CD4-positive, alpha-beta memory T cell (primary cell): ENCODE measurements at regions not wholly inside any gene's neighbourhood (a gene's known extent, or its start where the extent isn't known, plus 50 kb on each side); places are given as distances from the start of the nearest gene placed in this dataset.

Experiments
- CTCF ChIA-PET: fragments of 350-600 bp; sonication (Branson Sonifier 250); formaldehyde crosslinking; loops from one replicate; lab custom pipeline; 2021; ENCODE audit warnings: inconsistent platforms; ENCODE audit not compliant: partially characterized antibody; lab: Charles Lee
- POLR2A ChIA-PET: fragments of 350-600 bp; sonication (Branson Sonifier 250); formaldehyde crosslinking; loops from one replicate; lab custom pipeline; 2021; ENCODE audit not compliant: partially characterized antibody; lab: Charles Lee
- DNase-seq, 5 donors: peaks; one replicate each; pipeline versions ENCODE4 v3.0.0 to v3.0.0-alpha.2; 2020 to 2022; ENCODE audit warnings: mixed read lengths in 1 of 5
- H3K27ac ChIP-seq: one replicate; pipeline ENCODE4 v1.7.0; 2013; ENCODE audit warnings: low read depth, low read length
- H3K27me3 ChIP-seq: 2 replicates; pipeline ENCODE4 v1.7.0; 2013; ENCODE audit warnings: mild to moderate bottlenecking, low read length, moderate library complexity; ENCODE audit not compliant: insufficient read depth
- H3K36me3 ChIP-seq: 2 replicates; pipeline ENCODE4 v1.7.0; 2013; ENCODE audit warnings: mild to moderate bottlenecking, low read length, moderate library complexity; ENCODE audit not compliant: insufficient read depth
- H3K4me1 ChIP-seq: 2 replicates; pipeline ENCODE4 v1.7.0; 2013; ENCODE audit warnings: mild to moderate bottlenecking, low read length, moderate library complexity; ENCODE audit not compliant: insufficient read depth
- H3K4me3 ChIP-seq, 2 donors: one replicate each; pipeline ENCODE4 v1.7.0; 2013; ENCODE audit warnings: low read length in 2 of 2, mild to moderate bottlenecking in 1 of 2
- H3K9me3 ChIP-seq, 2 donors: one replicate each; pipeline ENCODE4 v1.7.0; 2013; ENCODE audit warnings: low read length in 2 of 2, control low read depth in 1 of 2; ENCODE audit not compliant: control insufficient read depth in 1 of 2
- H3K27ac Mint-ChIP-seq, 7 donors: one replicate each; pipeline ENCODE4 v1.8.0; 2020 to 2021; ENCODE audit warnings: mixed read lengths in 7 of 7, mild to moderate bottlenecking in 6 of 7, inconsistent platforms in 3 of 7, moderate library complexity in 3 of 7
- H3K27me3 Mint-ChIP-seq, 2 donors: one replicate each; pipeline ENCODE4 v1.8.0; 2020 to 2021; ENCODE audit warnings: mixed read lengths in 2 of 2
- H3K36me3 Mint-ChIP-seq, 2 donors: one replicate each; pipeline ENCODE4 v1.8.0; 2020 to 2021; ENCODE audit warnings: mixed read lengths in 2 of 2, inconsistent platforms in 1 of 2, mild to moderate bottlenecking in 1 of 2
- H3K4me1 Mint-ChIP-seq, 4 donors: one replicate each; pipeline ENCODE4 v1.8.0; 2020 to 2021; ENCODE audit warnings: mixed read lengths in 4 of 4, mild to moderate bottlenecking in 1 of 4
- H3K4me3 Mint-ChIP-seq, 8 donors: one replicate each; pipeline ENCODE4 v1.8.0; 2020 to 2021; ENCODE audit warnings: mixed read lengths in 8 of 8, mild to moderate bottlenecking in 7 of 8, moderate library complexity in 6 of 8, inconsistent platforms in 3 of 8
- H3K9me3 Mint-ChIP-seq, 8 donors: one replicate each; pipeline ENCODE4 v1.8.0; 2020 to 2021; ENCODE audit warnings: mixed read lengths in 8 of 8, mild to moderate bottlenecking in 5 of 8, inconsistent platforms in 3 of 8, moderate library complexity in 1 of 8
- intact Hi-C: fragments of 100-400 bp; cut with micrococcal nuclease; formaldehyde crosslinking; loops from one replicate; pipeline ENCODE4 v1.15.1; 2023

DNA sequence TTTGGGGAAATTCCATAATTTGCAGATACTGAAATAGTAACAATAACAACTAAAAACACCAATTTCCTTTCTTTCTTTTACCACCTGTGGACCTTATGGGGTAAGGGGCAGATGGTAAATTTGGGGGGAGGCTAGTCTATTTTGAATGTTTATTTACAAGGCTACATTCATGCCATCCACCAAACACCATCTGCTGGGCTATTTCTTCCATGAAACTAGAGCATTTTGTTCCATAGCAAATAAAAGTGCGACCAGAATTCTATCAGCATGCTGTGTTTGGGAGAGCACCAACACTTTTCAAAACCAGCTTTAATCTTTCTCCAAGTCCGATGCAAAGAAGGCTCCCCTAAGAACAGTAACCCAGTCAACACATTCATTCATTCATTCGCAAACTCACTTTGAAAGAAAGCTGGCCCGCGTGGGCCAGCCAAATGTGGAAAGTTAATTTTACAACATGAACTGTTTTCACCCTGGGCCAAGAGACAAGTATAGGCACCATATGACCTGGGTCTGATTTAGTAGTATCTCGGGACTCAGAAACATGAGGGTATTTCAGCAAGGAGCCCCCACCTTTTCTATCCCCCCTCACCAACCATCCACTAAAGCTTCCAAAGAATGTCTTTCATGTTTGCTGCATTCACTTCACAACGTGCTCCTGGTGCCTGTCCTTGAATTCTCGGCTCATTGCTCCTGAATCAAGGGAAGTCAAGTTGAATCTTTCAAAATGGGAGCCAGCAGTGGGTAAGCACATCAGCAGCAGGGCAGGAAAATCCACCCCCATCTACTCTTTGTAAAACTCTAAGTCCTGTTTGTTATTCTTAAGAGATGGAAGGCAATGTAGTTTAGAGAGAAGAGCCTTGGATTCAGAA is 210.6 kb downstream of the C1D start:
- Mint-ChIP-seq H3K36me3 (no peaks in the 10 kb centered on the region), H3K9me3 (peaks cover 0 to 1% (median 0%) of the 10 kb centered on the region in 8 donors), H3K4me1 (no peaks in the 10 kb centered on the region), H3K27me3 (peaks cover 12 to 13% of the 10 kb centered on the region in 2 donors), H3K27ac (no peak overlapping the region), H3K4me3 (no peak overlapping the region)
- H3K9me3 ChIP-seq, result no peaks in the 10 kb centered on the region
- H3K4me3 ChIP-seq, result no peak overlapping the region
- no peaks in the 10 kb centered on the region for H3K36me3 ChIP-seq
- H3K27me3 ChIP-seq, result no peaks in the 10 kb centered on the region
- H3K4me1 ChIP-seq, result no peaks in the 10 kb centered on the region
- intact Hi-C loops, result no loop called here
- H3K27ac ChIP-seq, result no peak overlapping the region
- CTCF ChIA-PET, result no interaction called here
- POLR2A ChIA-PET, result no interaction called here
- DNase-seq, result no peak

DNA sequence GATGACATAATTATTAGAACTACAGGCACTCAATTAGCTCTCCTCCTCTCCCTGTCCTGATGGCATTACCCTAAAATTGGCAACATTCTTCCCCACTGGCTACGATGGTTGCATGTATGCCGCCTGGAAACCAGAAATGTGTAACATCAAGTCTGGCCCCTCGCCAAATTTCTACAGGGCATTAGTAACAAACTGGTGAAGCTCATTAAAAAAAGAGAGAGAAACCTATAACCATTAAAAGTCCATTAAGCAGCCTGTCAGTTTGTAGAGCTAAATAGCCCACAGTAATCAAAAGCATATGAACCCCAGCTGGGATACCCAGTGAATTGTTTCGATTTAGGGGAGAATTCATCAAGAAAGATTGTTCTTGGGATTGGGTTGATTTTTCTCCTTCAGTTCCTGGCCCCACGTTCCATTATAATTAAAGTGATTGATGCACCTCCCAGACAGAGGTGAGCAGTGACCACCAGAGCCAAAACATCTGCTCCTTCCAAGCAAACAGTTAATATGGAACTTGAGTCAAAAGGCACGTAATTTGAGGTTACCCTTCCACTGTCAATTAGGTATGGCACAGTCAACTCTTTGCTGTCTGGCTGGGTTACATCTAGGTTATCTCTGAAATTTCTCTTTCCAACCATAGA is 208.6 kb downstream of the C1D start:
- POLR2A ChIA-PET, result no interaction called here
- Mint-ChIP-seq H3K4me1 (no peaks in the 10 kb centered on the region), H3K9me3 (peaks cover 0 to 1% (median 0%) of the 10 kb centered on the region in 8 donors), H3K27me3 (peaks cover 4 to 5% of the 10 kb centered on the region in 2 donors), H3K27ac (no peak overlapping the region), H3K36me3 (no peaks in the 10 kb centered on the region), H3K4me3 (no peak overlapping the region)
- no peak for DNase-seq
- Histone ChIP-seq H3K36me3 (no peaks in the 10 kb centered on the region), H3K4me3 (no peak overlapping the region), H3K9me3 (no peaks in the 10 kb centered on the region), H3K27me3 (no peaks in the 10 kb centered on the region), H3K4me1 (no peaks in the 10 kb centered on the region), H3K27ac (no peak overlapping the region)
- intact Hi-C loops, result no loop called here
- CTCF ChIA-PET, result no interaction called here

DNA sequence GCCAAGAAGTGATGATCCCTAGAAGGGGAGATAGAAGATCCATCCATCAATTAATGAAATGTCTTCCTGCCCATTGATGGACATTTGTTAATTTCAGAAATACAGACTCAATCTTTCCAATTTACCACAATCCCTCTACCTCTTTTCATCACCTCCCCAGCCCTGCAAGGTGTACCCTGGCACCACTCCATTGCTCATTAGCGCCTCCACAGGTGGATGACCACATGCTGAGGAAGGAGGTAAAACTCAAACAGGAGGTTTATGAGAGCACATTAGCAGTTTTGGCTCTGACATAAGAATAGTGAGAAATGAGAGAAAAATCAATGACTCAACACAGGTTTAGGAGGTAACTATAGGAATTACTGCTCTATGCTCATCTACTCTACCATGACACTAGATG is 208.0 kb downstream of the C1D start:
- Mint-ChIP-seq H3K4me1 (no peaks in the 10 kb centered on the region), H3K4me3 (no peak overlapping the region), H3K27ac (no peak overlapping the region), H3K36me3 (no peaks in the 10 kb centered on the region), H3K27me3 (peaks cover 4 to 5% of the 10 kb centered on the region in 2 donors), H3K9me3 (peaks cover 0 to 1% (median 0%) of the 10 kb centered on the region in 8 donors)
- no peaks in the 10 kb centered on the region for H3K4me1 ChIP-seq
- H3K36me3 ChIP-seq, result no peaks in the 10 kb centered on the region
- CTCF ChIA-PET, result no interaction called here
- DNase-seq, result no peak
- POLR2A ChIA-PET, result no interaction called here
- no peak overlapping the region for H3K4me3 ChIP-seq
- no peaks in the 10 kb centered on the region for H3K27me3 ChIP-seq
- no peaks in the 10 kb centered on the region for H3K9me3 ChIP-seq
- intact Hi-C loops, result no loop called here
- no peak overlapping the region for H3K27ac ChIP-seq

DNA sequence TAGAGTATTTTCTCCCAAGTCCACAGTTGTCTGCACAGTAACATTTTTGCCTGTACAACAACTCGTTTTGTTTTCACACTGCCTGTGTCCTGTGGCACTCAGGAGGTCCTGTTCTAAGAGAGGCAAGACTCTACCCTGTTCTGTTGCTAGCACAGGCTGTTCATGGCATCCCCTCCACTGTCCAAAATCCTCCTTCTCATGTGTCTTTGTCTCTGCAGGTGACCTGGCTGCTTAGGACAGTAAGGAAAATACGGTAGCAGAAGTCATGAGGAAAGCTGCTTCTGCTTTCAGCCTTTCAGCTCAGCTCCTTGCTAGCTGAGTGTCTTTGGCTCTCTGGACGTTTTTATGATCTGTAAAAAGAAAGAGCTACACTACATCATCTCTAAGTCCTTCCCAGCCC is 205.9 kb downstream of the C1D start:
- no peak overlapping the region for H3K27ac Mint-ChIP-seq
- H3K36me3 Mint-ChIP-seq, result no peaks in the 10 kb centered on the region
- intact Hi-C loops, result no loop called here
- DNase-seq, result no peak
- ChIA-PET CTCF (no interaction called here), POLR2A (no interaction called here)
- Histone ChIP-seq H3K27me3 (no peaks in the 10 kb centered on the region), H3K27ac (no peak overlapping the region), H3K36me3 (no peaks in the 10 kb centered on the region), H3K9me3 (no peaks in the 10 kb centered on the region), H3K4me3 (no peak overlapping the region), H3K4me1 (no peaks in the 10 kb centered on the region)
- peaks cover 5 to 8% of the 10 kb centered on the region in 2 donors for H3K27me3 Mint-ChIP-seq
- no peaks in the 10 kb centered on the region for H3K4me1 Mint-ChIP-seq
- H3K9me3 Mint-ChIP-seq, result peaks cover 0 to 1% (median 0%) of the 10 kb centered on the region in 8 donors
- H3K4me3 Mint-ChIP-seq, result no peak overlapping the region

DNA sequence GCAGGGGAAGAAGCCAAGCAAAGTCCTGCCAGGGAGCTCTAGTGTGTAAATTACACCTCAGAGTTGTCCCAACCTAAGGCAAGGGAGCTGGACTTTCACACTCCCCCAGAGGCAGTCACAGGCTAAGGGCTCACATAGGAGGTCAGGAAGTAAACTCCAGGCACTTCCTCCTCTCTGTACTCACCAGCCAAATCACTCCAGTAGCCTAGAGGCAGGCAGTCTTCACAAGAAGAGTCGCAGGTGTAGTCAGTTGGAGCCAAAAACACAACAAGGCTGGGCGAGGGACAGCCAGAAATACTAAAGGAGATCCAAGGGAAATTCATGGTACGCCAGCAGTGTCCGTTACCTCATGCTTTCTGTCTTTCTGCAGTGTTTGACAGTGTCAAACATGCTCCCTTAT is 205.0 kb downstream of the C1D start:
- intact Hi-C loops, result no loop called here
- no peak overlapping the region for H3K27ac Mint-ChIP-seq
- no peaks in the 10 kb centered on the region for H3K9me3 ChIP-seq
- no peaks in the 10 kb centered on the region for H3K36me3 ChIP-seq
- no peaks in the 10 kb centered on the region for H3K4me1 ChIP-seq
- peaks cover 5 to 10% of the 10 kb centered on the region in 2 donors for H3K27me3 Mint-ChIP-seq
- H3K4me1 Mint-ChIP-seq, result no peaks in the 10 kb centered on the region
- no peaks in the 10 kb centered on the region for H3K27me3 ChIP-seq
- H3K4me3 Mint-ChIP-seq, result no peak overlapping the region
- ChIA-PET POLR2A (no interaction called here), CTCF (no interaction called here)
- peaks cover 0 to 1% (median 0%) of the 10 kb centered on the region in 8 donors for H3K9me3 Mint-ChIP-seq
- H3K4me3 ChIP-seq, result no peak overlapping the region
- no peak overlapping the region for H3K27ac ChIP-seq
- DNase-seq, result no peak
- H3K36me3 Mint-ChIP-seq, result no peaks in the 10 kb centered on the region

DNA sequence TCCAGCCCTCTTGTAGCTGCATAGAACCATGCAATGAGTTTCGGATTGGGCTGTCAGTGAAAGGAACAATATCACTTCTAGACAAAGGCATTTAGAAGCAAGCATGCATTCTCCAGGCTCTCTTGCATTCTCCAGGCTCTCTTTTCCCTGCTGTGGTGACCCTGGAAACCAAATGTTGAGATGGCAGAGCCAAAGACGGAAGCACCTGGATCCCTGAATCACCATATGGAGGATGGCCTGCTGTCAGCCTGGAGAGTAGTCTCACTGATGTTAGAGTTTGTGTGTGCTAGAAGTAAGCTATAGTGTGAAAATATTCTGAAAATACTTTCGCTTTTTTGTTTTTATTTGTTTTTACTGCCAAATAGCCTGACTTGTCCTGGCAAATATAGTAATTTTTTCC is 203.9 kb downstream of the C1D start:
- Histone ChIP-seq H3K36me3 (no peaks in the 10 kb centered on the region), H3K4me3 (no peak overlapping the region), H3K4me1 (no peaks in the 10 kb centered on the region), H3K27me3 (no peaks in the 10 kb centered on the region), H3K9me3 (no peaks in the 10 kb centered on the region), H3K27ac (no peak overlapping the region)
- Mint-ChIP-seq H3K4me1 (no peaks in the 10 kb centered on the region), H3K4me3 (no peak overlapping the region), H3K9me3 (peaks cover 0 to 1% (median 0%) of the 10 kb centered on the region in 8 donors), H3K27ac (no peak overlapping the region), H3K27me3 (peaks cover 5 to 10% of the 10 kb centered on the region in 2 donors), H3K36me3 (no peaks in the 10 kb centered on the region)
- intact Hi-C loops, result no loop called here
- CTCF ChIA-PET, result no interaction called here
- POLR2A ChIA-PET, result no interaction called here
- DNase-seq, result no peak

DNA sequence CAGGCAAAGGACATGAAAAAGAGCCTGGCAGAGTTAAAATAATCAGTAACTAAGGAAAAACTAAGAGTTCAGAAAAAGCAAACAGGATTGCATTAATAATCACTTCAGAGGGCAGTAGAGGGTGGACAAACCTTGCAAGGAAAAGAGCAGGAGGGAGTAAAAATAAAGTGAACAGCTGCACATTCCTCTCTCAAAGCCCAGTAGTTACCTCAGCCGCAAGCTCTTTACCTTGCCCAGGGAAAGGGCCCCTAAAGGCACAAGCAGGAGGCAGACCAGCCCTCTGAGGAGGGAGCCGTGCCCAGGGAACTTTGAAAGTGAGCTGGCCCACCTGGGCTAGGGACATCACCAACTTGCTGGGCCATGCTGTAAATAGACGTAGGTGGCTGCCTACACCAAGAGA is 196.9 kb downstream of the C1D start:
- no peaks in the 10 kb centered on the region for H3K27me3 ChIP-seq
- ChIA-PET CTCF (no interaction called here), POLR2A (no interaction called here)
- intact Hi-C loops, result no loop called here
- Mint-ChIP-seq H3K27ac (no peak overlapping the region), H3K9me3 (peaks cover 0 to 3% (median 0%) of the 10 kb centered on the region in 8 donors), H3K4me3 (no peak overlapping the region), H3K27me3 (peaks cover 3 to 9% of the 10 kb centered on the region in 2 donors), H3K4me1 (no peaks in the 10 kb centered on the region), H3K36me3 (no peaks in the 10 kb centered on the region)
- H3K36me3 ChIP-seq, result no peaks in the 10 kb centered on the region
- H3K9me3 ChIP-seq, result no peaks in the 10 kb centered on the region
- no peak overlapping the region for H3K27ac ChIP-seq
- no peaks in the 10 kb centered on the region for H3K4me1 ChIP-seq
- no peak overlapping the region for H3K4me3 ChIP-seq
- no peak for DNase-seq
